ENCODE measurements at regions not wholly inside any gene's neighbourhood (a gene's known extent, or its start where the extent isn't known, plus 50 kb on each side); places are given as distances from the start of the nearest gene placed in this dataset.

DNA sequence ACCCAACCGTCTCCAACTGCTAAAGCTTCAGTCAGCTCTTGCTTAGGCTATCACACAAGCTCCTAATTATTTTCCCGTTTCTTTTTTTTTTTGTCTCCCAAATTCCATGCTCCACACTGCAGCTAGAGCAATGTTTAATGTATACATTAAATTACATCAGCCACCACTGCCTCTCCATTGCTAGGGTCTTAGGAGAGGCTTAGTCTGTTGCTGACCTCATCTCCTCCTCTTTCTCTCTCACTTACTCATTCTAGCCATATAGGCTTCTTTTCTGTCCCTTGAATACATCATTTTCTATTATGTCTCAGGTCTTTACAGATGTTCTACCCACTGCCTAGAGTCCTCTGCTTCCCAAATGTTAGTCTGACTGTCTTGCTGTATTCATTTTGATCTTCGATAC is 138.1 kb upstream of the ST6GALNAC5 start:
- TF ChIP-seq EZH2phosphoT487 (IDR thresholded peaks at IDR 0.05; ENCODE audit: low read depth, severe bottlenecking, unreplicated experiment), result no peak
- TF ChIP-seq, protein P1, sequence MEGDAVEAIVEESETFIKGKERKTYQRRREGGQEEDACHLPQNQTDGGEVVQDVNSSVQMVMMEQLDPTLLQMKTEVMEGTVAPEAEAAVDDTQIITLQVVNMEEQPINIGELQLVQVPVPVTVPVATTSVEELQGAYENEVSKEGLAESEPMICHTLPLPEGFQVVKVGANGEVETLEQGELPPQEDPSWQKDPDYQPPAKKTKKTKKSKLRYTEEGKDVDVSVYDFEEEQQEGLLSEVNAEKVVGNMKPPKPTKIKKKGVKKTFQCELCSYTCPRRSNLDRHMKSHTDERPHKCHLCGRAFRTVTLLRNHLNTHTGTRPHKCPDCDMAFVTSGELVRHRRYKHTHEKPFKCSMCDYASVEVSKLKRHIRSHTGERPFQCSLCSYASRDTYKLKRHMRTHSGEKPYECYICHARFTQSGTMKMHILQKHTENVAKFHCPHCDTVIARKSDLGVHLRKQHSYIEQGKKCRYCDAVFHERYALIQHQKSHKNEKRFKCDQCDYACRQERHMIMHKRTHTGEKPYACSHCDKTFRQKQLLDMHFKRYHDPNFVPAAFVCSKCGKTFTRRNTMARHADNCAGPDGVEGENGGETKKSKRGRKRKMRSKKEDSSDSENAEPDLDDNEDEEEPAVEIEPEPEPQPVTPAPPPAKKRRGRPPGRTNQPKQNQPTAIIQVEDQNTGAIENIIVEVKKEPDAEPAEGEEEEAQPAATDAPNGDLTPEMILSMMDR (IDR thresholded peaks at IDR 0.05; ENCODE audit: poor library complexity), result no peak
